ENCODE measurements at regions not wholly inside any gene's neighbourhood (a gene's known extent, or its start where the extent isn't known, plus 50 kb on each side); places are given as distances from the start of the nearest gene placed in this dataset.

DNA sequence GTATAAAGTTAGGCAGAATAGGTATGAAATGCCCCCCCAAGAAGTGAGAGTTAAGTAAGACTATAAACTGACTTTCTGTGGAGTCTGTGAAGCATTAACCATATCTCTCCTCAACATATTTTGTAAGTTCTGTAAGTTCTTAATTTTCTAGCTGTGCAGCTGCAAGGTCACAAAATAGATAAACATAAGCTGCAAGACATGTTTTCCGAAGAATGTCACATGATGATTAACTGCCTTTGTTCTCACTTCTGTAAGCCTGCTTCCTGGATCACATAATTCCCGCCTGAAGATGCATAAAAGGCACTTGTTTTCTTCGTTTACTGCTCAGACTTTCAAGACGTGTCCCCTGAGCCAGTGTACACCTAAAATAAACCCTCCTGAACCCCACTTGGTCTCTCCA, 292.9 kb upstream of the AMELY start:
- Histone ChIP-seq H2AFZ (ENCODE audit: low read length) (no peak overlapping the region), H2BK20ac (ENCODE audit: low read length) (no peak overlapping the region), H3K9me3 (ENCODE audit: insufficient read depth in 2 of 2, low read depth in 1 of 2, low read length in 1 of 2) (no peaks in the 10 kb centered on the region), H4K8ac (ENCODE audit: extremely low read depth, insufficient read depth, low read length) (no peak overlapping the region), H4K20me1 (replicated peaks in 1 of 2; ENCODE audit: control insufficient read depth in 1 of 2, insufficient read depth in 2 of 2, low read length in 2 of 2) (no peaks in the 10 kb centered on the region), H4K91ac (replicated peaks; ENCODE audit: insufficient read length, low read length) (no peak overlapping the region), H2BK120ac (replicated peaks; ENCODE audit: low read depth, low read length) (no peak overlapping the region), H2AK5ac (ENCODE audit: low read depth, low read length) (no peak overlapping the region), H3K18ac (ENCODE audit: extremely low read depth, low read length) (no peak overlapping the region), H3K36me3 (ENCODE audit: control insufficient read depth in 2 of 4, insufficient read depth in 4 of 4, low read length in 3 of 4) (no peaks in the 10 kb centered on the region), H4K5ac (ENCODE audit: insufficient read length, low read depth, low read length) (no peak overlapping the region), H3K4me3 (ENCODE audit: extremely low read depth in 1 of 4, insufficient read depth in 2 of 4, low read depth in 3 of 4, low read length in 4 of 4) (no peak overlapping the region), H3K79me2 (ENCODE audit: control insufficient read depth in 1 of 2, insufficient read depth in 2 of 2, low read length in 2 of 2) (no peaks in the 10 kb centered on the region), H2BK5ac (ENCODE audit: low read depth, low read length) (no peak overlapping the region), H3K4me2 (ENCODE audit: insufficient read depth in 1 of 2, low read depth in 2 of 2, low read length in 2 of 2) (no peak overlapping the region), H3K23me2 (ENCODE audit: low read depth, low read length) (no peaks in the 10 kb centered on the region), H2BK12ac (ENCODE audit: low read depth, low read length) (no peak overlapping the region), H3K56ac (replicated peaks; ENCODE audit: insufficient read length, low read depth, low read length) (no peak overlapping the region), H3K79me1 (ENCODE audit: low read depth, low read length) (no peaks in the 10 kb centered on the region), H3K14ac (ENCODE audit: insufficient read length) (no peak overlapping the region), H3K27ac (ENCODE audit: low read depth, low read length) (no peak overlapping the region), H3K4ac (replicated peaks; ENCODE audit: insufficient read length, low read depth, low read length) (no peak overlapping the region), H3K23ac (ENCODE audit: insufficient read length) (no peak overlapping the region), H2BK15ac (ENCODE audit: low read length) (no peak overlapping the region), H3K9ac (replicated peaks in 1 of 4; ENCODE audit: extremely low read depth in 1 of 4, low read depth in 3 of 4, low read length in 3 of 4) (no peak overlapping the region), H3K27me3 (replicated peaks in 1 of 4; ENCODE audit: control insufficient read depth in 3 of 4, extremely low read depth in 1 of 4, insufficient read depth in 3 of 4, low read length in 3 of 4) (no peaks in the 10 kb centered on the region), H3K4me1 (replicated peaks in 1 of 4; ENCODE audit: control insufficient read depth in 3 of 4, insufficient read depth in 4 of 4, low read length in 3 of 4) (no peaks in the 10 kb centered on the region)
- POLR2A ChIA-PET (ENCODE audit: partially characterized antibody): no interaction called here
- CTCF ChIA-PET (ENCODE audit: partially characterized antibody): no interaction called here
- no peak for FAIRE-seq
- TF ChIP-seq SP1 (IDR thresholded peaks at IDR 0.05; ENCODE audit: low read depth, low read length): no peak
- no peak for TF ChIP-seq CHD2 (IDR thresholded peaks at IDR 0.05; ENCODE audit: low read length)
- no peak for TF ChIP-seq ATF3 (IDR thresholded peaks at IDR 0.05; ENCODE audit: insufficient read depth, low read depth, low read length)
- TF ChIP-seq TCF12 (IDR thresholded peaks at IDR 0.05; ENCODE audit: low read depth, low read length): no peak
- no peak for TF ChIP-seq PHF8 (conservative IDR thresholded peaks at IDR 0.05; ENCODE audit: low read depth, low read length)
- no peak for TF ChIP-seq BRCA1 (IDR thresholded peaks at IDR 0.05; ENCODE audit: low read depth, low read length)
- no peak for TF ChIP-seq HDAC6 (IDR thresholded peaks at IDR 0.05; ENCODE audit: low read depth, low read length)
- TF ChIP-seq POLR2A (IDR thresholded peaks at IDR 0.05; ENCODE audit: control extremely low read depth in 1 of 2, low read depth in 2 of 2, low read length in 2 of 2): no peak
- no peak for TF ChIP-seq CREB1 (IDR thresholded peaks at IDR 0.05)
- TF ChIP-seq JUND (IDR thresholded peaks at IDR 0.05; ENCODE audit: low read length): no peak
- TF ChIP-seq RAD21 (IDR thresholded peaks at IDR 0.05 in 1 of 2, conservative IDR thresholded peaks at IDR 0.05 in 1 of 2; ENCODE audit: low read depth in 2 of 2, low read length in 2 of 2): no peak
- TF ChIP-seq RBBP5 (IDR thresholded peaks at IDR 0.05; ENCODE audit: borderline replicate concordance, low read depth, low read length): no peak
- TF ChIP-seq HDAC2 (IDR thresholded peaks at IDR 0.05; ENCODE audit: borderline replicate concordance in 1 of 2, low read depth in 2 of 2, low read length in 2 of 2): no peak
- no peak for TF ChIP-seq ASH2L (IDR thresholded peaks at IDR 0.05; ENCODE audit: low read length)
- no peak for TF ChIP-seq RFX5 (IDR thresholded peaks at IDR 0.05; ENCODE audit: borderline replicate concordance, low read depth, low read length)
- DNase-seq (ENCODE audit: low read depth in 1 of 2, low spot score in 2 of 2): no peak
- 65% methylated on average over 4 of the region's 4 CpGs; no CpG with 5 or more reads in 1 of the 2 experiments for WGBS, 2 experiments (ENCODE audit: extremely low coverage in 1 of 2, insufficient coverage in 1 of 2, insufficient read length in 1 of 2, insufficient replicate concordance in 2 of 2, low coverage in 1 of 2, low lambda C conversion rate in 2 of 2, missing lambda C conversion rate in 1 of 2)

Measured in H1 (cell line).